ENCODE measurements at regions not wholly inside any gene's neighbourhood (a gene's known extent, or its start where the extent isn't known, plus 50 kb on each side); places are given as distances from the start of the nearest gene placed in this dataset.

GRCh38 chr16:86819533-86819892, 241.2 kb downstream of the FOXL1 start:
- H3K4me3 Mint-ChIP-seq, result no peak overlapping the region
- ATAC-seq, result no peak

GRCh38 chr16:86821895-86822294, 243.5 kb downstream of the FOXL1 start:
- Mint-ChIP-seq H3K9me3 (no peaks in the 10 kb centered on the region), H3K27me3 (peaks cover 49% of the 10 kb centered on the region), H3K4me3 (no peak overlapping the region), H3K4me1 (no peaks in the 10 kb centered on the region), H3K27ac (no peak overlapping the region)
- no peak for DNase-seq
- ATAC-seq, result no peak

More at GRCh38 chr16:86819533-86819892, 241.2 kb downstream of the FOXL1 start:
- H3K27ac Mint-ChIP-seq, result no peak overlapping the region
- no peak for DNase-seq
- no peaks in the 10 kb centered on the region for H3K9me3 Mint-ChIP-seq
- H3K4me1 Mint-ChIP-seq, result no peaks in the 10 kb centered on the region
- peaks cover 25% of the 10 kb centered on the region for H3K27me3 Mint-ChIP-seq

GRCh38 chr16:86823125-86823524, 244.8 kb downstream of the FOXL1 start:
- no peak overlapping the region for H3K4me3 Mint-ChIP-seq
- H3K9me3 Mint-ChIP-seq, result no peaks in the 10 kb centered on the region
- no peak for ATAC-seq
- DNase-seq, result no peak
- H3K27ac Mint-ChIP-seq, result no peak overlapping the region
- peaks cover 57% of the 10 kb centered on the region for H3K27me3 Mint-ChIP-seq
- H3K4me1 Mint-ChIP-seq, result no peaks in the 10 kb centered on the region

GRCh38 chr16:86823888-86824671, 245.7 kb downstream of the FOXL1 start:
- Mint-ChIP-seq H3K27me3 (peaks cover 57% of the 10 kb centered on the region), H3K4me3 (no peak overlapping the region)
- ATAC-seq, result no peak

GRCh38 chr16:86824751-86825296, 246.5 kb downstream of the FOXL1 start:
- Mint-ChIP-seq H3K27me3 (peaks cover 59% of the 10 kb centered on the region), H3K27ac (no peak overlapping the region)
- ATAC-seq, result no peak

More at GRCh38 chr16:86823888-86824671, 245.7 kb downstream of the FOXL1 start:
- H3K9me3 Mint-ChIP-seq, result no peaks in the 10 kb centered on the region
- no peaks in the 10 kb centered on the region for H3K4me1 Mint-ChIP-seq
- no peak for DNase-seq
- no peak overlapping the region for H3K27ac Mint-ChIP-seq

GRCh38 chr16:86825631-86826030, 247.3 kb downstream of the FOXL1 start:
- Mint-ChIP-seq H3K4me1 (no peaks in the 10 kb centered on the region), H3K27me3 (peaks cover 59% of the 10 kb centered on the region), H3K9me3 (no peaks in the 10 kb centered on the region), H3K27ac (no peak overlapping the region), H3K4me3 (no peak overlapping the region)
- DNase-seq (no peak), ATAC-seq (no peak)

More at GRCh38 chr16:86824751-86825296, 246.5 kb downstream of the FOXL1 start:
- DNase-seq, result no peak
- no peaks in the 10 kb centered on the region for H3K9me3 Mint-ChIP-seq
- no peaks in the 10 kb centered on the region for H3K4me1 Mint-ChIP-seq
- H3K4me3 Mint-ChIP-seq, result no peak overlapping the region

GRCh38 chr16:86826941-86827340, 248.6 kb downstream of the FOXL1 start:
- Mint-ChIP-seq H3K27me3 (peaks cover 59% of the 10 kb centered on the region), H3K4me1 (no peaks in the 10 kb centered on the region), H3K9me3 (no peaks in the 10 kb centered on the region), H3K27ac (no peak overlapping the region), H3K4me3 (no peak overlapping the region)
- ATAC-seq, result no peak
- DNase-seq, result no peak

GRCh38 chr16:86827521-86827920, 249.2 kb downstream of the FOXL1 start:
- no peaks in the 10 kb centered on the region for H3K4me1 Mint-ChIP-seq
- DNase-seq, result no peak
- no peak for ATAC-seq
- no peak overlapping the region for H3K27ac Mint-ChIP-seq
- no peaks in the 10 kb centered on the region for H3K9me3 Mint-ChIP-seq
- peaks cover 53% of the 10 kb centered on the region for H3K27me3 Mint-ChIP-seq
- H3K4me3 Mint-ChIP-seq, result no peak overlapping the region

GRCh38 chr16:86828202-86828601, 249.9 kb downstream of the FOXL1 start:
- ATAC-seq (no peak), DNase-seq (no peak)
- Mint-ChIP-seq H3K27me3 (peaks cover 51% of the 10 kb centered on the region), H3K4me1 (no peaks in the 10 kb centered on the region), H3K27ac (no peak overlapping the region), H3K4me3 (no peak overlapping the region), H3K9me3 (no peaks in the 10 kb centered on the region)

GRCh38 chr16:86828653-86829052, 250.3 kb downstream of the FOXL1 start:
- Mint-ChIP-seq H3K4me1 (no peaks in the 10 kb centered on the region), H3K27me3 (peaks cover 51% of the 10 kb centered on the region), H3K27ac (no peak overlapping the region), H3K4me3 (no peak overlapping the region), H3K9me3 (no peaks in the 10 kb centered on the region)
- ATAC-seq, result no peak
- DNase-seq, result no peak

- Mint-ChIP-seq H3K4me1 (no peaks in the 10 kb centered on the region), H3K9me3 (no peaks in the 10 kb centered on the region), H3K27me3 (peaks cover 32% of the 10 kb centered on the region), H3K4me3 (no peak overlapping the region), H3K27ac (peak overlapping the region in 1 of 2 donors; percentile 19)
- DNase-seq, result no peak
- no peak for ATAC-seq
Observed at GRCh38 chr16:86831366-86831765, 253.0 kb downstream of the FOXL1 start.

GRCh38 chr16:86833136-86833535, 254.8 kb downstream of the FOXL1 start:
- no peak for DNase-seq
- Mint-ChIP-seq H3K4me3 (no peak overlapping the region), H3K27me3 (peaks cover 15% of the 10 kb centered on the region), H3K27ac (no peak overlapping the region), H3K4me1 (no peaks in the 10 kb centered on the region), H3K9me3 (no peaks in the 10 kb centered on the region)
- no peak for ATAC-seq

GRCh38 chr16:86834451-86835035, 256.2 kb downstream of the FOXL1 start:
- ATAC-seq (no peak), DNase-seq (no peak)
- Mint-ChIP-seq H3K27me3 (peaks cover under 1% of the 10 kb centered on the region), H3K4me1 (no peaks in the 10 kb centered on the region), H3K27ac (no peak overlapping the region), H3K9me3 (no peaks in the 10 kb centered on the region), H3K4me3 (no peak overlapping the region)

GRCh38 chr16:86835982-86836381, 257.6 kb downstream of the FOXL1 start:
- no peak overlapping the region for H3K27ac Mint-ChIP-seq
- no peak for ATAC-seq
- H3K4me1 Mint-ChIP-seq, result no peaks in the 10 kb centered on the region
- H3K4me3 Mint-ChIP-seq, result no peak overlapping the region
- H3K9me3 Mint-ChIP-seq, result no peaks in the 10 kb centered on the region
- H3K27me3 Mint-ChIP-seq, result no peaks in the 10 kb centered on the region
- DNase-seq, result no peak

- no peaks in the 10 kb centered on the region for H3K27me3 Mint-ChIP-seq
- H3K27ac Mint-ChIP-seq, result no peak overlapping the region
- H3K4me3 Mint-ChIP-seq, result no peak overlapping the region
- H3K9me3 Mint-ChIP-seq, result no peaks in the 10 kb centered on the region
- no peak for DNase-seq
- no peaks in the 10 kb centered on the region for H3K4me1 Mint-ChIP-seq
- no peak for ATAC-seq
Observed at GRCh38 chr16:86836503-86837129, 258.3 kb downstream of the FOXL1 start.

- Mint-ChIP-seq H3K4me3 (no peak overlapping the region), H3K9me3 (peaks cover 0 to 6% of the 10 kb centered on the region in 2 donors), H3K27ac (peak overlapping the region in 1 of 2 donors; percentile 27), H3K27me3 (no peaks in the 10 kb centered on the region), H3K4me1 (no peaks in the 10 kb centered on the region)
- DNase-seq, result no peak
- no peak for ATAC-seq
Observed at GRCh38 chr16:86843812-86844211, 265.5 kb downstream of the FOXL1 start.
